ENCODE measurements at regions not wholly inside any gene's neighbourhood (a gene's known extent, or its start where the extent isn't known, plus 50 kb on each side); places are given as distances from the start of the nearest gene placed in this dataset.

DNA sequence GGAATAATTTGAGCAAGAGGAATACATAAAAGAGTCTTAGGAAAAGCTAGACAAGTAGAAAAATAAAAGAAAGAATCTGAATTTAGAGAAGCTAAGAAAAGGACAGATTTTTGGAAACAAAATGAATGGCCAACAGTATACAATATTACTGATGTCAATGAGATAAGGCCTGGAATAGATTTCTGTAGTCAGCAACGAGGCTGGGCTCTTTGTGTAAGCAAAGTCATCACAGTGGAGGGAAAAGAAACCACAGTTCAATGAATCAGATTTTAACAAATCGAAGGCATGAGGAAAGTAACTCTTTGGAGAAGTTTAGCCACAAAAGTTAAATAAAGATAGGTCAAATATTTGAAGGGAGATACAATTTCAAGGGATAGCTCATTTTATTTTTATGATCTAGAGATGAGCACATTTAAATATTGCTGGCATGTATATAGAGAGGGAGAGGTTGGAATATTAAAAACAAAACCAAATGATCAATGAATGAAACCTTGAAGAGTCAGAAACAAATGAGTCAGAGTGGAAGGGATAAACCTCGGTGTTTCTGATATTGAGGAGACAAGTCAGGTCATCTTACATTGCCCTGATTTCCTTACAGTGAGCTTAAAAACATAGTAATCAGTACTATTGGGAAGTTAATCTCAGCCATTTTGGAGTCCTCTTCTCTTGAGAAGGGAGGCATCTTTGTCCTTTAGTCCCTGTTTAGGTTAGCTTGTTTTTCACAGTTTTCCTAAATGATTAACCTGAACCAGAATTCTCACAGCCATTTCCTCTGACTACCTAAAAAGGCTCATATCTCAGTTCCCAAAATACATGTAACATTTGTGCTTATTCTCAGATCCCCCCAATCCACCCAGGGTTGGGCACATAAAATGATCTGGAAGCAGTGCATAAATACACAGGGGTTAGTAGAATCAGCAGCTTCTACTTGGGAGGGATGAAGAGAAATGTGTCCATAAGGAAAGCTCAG lies 620.0 kb upstream of the B3GALT2 start:
- TF ChIP-seq, protein P1, sequence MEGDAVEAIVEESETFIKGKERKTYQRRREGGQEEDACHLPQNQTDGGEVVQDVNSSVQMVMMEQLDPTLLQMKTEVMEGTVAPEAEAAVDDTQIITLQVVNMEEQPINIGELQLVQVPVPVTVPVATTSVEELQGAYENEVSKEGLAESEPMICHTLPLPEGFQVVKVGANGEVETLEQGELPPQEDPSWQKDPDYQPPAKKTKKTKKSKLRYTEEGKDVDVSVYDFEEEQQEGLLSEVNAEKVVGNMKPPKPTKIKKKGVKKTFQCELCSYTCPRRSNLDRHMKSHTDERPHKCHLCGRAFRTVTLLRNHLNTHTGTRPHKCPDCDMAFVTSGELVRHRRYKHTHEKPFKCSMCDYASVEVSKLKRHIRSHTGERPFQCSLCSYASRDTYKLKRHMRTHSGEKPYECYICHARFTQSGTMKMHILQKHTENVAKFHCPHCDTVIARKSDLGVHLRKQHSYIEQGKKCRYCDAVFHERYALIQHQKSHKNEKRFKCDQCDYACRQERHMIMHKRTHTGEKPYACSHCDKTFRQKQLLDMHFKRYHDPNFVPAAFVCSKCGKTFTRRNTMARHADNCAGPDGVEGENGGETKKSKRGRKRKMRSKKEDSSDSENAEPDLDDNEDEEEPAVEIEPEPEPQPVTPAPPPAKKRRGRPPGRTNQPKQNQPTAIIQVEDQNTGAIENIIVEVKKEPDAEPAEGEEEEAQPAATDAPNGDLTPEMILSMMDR (IDR thresholded peaks at IDR 0.05 in 4 of 5, conservative IDR thresholded peaks at IDR 0.05 in 1 of 5), result no peak
- no peak for TF ChIP-seq POLR2A (IDR thresholded peaks at IDR 0.05)
